DMS114 treated with DMSO at 0.1 percent for 48 hours (cell line): ENCODE measurements at regions not wholly inside any gene's neighbourhood (a gene's known extent, or its start where the extent isn't known, plus 50 kb on each side); places are given as distances from the start of the nearest gene placed in this dataset.
"Not testable (repeated sequence)": the region's sequence is repeated elsewhere in the genome, so short reads cannot be mapped to it uniquely, and the experiment has no call there.

ENCODE experiments used
- DNase-seq: peaks from one replicate; lab custom pipeline; 2025; ENCODE audit not compliant: unreplicated experiment; lab: John Stamatoyannopoulos, UW

DNA sequence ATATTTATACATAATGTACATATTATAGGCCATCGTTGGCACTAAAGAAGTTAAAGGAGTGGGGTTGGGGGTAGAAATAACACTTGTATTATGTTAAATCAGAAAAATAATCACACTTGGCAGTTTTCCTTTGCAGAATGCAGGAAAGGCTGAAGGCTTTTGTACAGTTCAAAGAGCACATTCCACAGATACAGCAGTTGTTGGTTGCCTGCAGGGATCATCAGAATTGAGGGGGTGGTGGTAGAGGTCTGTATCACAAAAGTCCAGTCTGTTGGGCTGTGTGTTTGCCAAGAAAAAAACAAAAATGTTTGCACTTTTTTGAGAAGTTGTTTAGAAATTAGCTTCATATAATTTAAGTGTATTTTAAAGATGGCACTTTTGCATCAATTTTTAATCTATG, 231.8 kb upstream of the FOXP2 start:
- no peak for DNase-seq

GRCh38 chr7:114181280-114181679, 233.3 kb upstream of the FOXP2 start:
- no peak for DNase-seq

- DNase-seq, result no peak
Observed at GRCh38 chr7:114180556-114181266, 233.9 kb upstream of the FOXP2 start.

GRCh38 chr7:114175125-114175524, 239.5 kb upstream of the FOXP2 start:
- no peak for DNase-seq

- no peak for DNase-seq
Observed at GRCh38 chr7:114173170-114173890, 241.3 kb upstream of the FOXP2 start.

DNA sequence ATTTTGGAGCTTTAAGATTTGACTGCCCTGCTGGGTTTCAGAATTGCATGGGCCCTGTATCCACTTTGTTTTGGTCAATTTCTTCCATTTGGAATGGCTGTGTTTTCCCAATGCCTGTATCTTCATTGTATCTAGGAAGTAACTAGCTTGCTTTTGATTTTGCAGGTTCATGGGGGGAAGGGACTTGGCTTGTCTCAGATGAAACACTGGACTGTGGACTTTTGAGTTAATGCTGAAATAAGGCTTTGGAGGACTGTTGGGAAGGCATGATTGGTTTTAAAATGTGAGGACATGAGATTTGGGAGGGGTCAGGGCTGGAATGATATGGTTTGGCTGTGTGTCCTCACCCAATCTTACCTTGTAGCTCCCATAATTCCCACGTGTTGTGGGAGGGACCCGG, 245.2 kb upstream of the FOXP2 start:
- not testable (repeated sequence) for DNase-seq

- no peak for DNase-seq
Observed at GRCh38 chr7:114160925-114161324, 242.1 kb upstream of the PPP1R3A start.

DNA sequence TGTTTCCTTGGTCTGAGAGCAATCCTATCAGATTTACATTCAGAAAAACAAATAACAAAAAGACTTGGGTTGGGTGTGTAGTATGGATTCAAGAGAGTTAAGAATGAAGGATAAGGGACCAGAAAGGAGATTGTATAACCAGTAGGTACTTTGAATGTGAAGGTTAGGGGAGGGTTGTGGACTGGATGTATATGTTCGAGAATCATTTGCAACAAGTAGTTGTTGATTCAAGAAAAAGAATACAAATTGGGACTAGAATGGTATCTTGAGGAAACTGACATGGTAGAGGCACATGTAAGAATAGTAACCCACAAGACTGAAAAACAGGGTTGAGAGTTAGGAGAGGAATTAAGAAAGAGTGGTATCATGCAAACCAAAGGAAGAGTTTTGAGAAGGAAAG, 240.0 kb upstream of the PPP1R3A start:
- DNase-seq, result no peak

- no peak for DNase-seq
Observed at GRCh38 chr7:114158275-114158674, 239.5 kb upstream of the PPP1R3A start.

DNA sequence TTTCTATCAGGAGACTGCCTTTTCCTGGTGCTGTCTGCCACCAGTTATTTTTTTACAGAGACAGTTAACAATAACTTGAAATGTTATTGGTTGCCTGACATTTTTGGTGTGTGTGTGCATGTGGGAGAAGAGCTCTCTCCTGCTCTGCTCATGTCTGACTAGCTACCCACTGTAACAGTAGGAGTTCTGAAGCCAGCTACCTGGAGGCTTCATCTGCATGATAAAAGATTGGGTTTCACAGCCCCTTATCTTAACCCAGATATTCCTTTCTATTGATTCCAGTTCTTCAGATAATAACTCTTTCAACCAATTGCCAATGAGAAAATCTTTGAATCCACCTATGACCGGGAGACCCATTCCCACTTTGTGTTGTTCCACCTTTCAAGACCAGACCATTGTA, 237.4 kb upstream of the PPP1R3A start:
- DNase-seq, result no peak

DNA sequence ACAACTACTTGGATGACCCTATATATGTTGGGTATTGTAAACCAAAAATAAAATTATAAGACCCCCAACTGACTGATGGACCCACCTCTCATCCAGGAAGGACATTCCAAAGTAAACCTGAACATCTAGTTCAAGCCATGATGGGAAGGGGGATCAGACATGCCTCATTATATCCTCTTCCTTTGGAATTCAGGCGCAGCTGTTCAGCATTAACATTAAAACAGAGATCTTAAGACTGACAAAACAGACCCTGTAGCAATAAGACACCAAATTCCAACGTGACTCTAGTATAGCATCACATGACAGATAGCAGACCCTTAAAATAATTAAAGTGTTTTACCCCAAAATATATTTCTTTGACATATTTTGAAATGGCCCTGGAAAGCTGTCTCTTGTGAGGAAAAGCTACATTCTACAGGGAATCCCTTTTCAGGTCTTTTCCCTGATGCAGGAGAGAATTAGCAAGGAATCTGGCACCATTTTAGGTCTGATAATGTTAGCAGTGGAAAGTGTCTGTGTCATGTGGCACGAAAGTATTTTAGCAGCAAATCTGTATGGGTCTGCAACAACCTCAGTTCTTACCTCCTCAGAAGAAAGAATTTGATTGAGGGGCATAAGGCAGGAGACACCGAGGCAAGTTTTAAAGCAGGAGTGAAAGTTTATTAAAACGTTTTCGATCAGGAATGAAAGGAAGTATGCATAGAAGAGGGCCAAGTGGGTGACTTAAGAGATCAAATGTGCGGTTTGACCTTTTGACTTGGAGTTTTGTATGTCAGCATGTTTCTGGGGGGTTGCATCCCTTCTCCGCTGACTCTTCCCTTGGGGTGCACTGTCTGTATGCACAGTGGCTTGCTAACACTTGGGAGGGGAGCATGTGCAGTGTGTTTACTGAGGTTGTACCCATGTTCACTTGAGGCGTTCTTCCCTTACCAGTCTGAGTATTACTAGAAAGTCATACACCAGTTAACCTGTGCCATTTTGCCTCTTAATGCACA, 236.6 kb upstream of the PPP1R3A start:
- DNase-seq, result no peak

DNA sequence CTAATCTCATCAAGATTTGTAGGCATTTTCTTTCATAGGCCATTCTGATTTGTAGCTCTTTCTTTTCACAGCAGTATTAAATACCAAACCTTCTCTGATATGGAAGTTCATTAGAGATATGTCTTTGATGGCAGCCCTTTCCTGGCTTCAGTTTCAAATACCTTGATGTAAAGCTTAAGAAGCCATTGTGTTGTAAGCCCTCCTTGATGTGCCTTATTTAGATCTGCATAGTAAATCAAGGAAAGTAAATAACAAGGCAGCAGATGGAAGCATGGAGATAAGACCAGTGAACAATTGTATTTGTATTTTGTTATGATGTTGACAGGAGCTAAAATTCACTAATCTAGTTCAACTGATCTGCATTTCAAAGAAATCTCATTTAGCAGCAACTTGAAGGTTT, 234.9 kb upstream of the PPP1R3A start:
- DNase-seq, result no peak

- no peak for DNase-seq
Observed at GRCh38 chr7:114152314-114152938, 233.6 kb upstream of the PPP1R3A start.

GRCh38 chr7:114151777-114152176, 233.0 kb upstream of the PPP1R3A start:
- no peak for DNase-seq

DNA sequence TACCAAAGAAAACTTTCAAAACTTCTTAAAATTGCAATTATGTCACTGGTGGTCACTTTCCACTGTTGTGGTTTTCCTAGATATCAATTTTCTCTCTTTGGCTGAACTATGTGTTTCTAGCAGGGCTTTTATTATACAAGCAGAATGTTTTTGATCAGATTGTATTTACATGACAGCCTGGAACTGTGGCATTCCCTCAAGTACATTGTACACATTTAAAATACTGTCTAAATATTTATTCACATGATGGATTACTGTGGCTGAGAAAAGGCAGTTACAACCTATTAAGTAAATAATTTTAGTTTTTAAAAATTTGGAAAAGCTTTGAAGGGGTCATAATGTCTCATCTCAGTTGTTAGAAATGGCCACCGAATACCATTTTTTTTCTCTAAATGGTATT, 231.9 kb upstream of the PPP1R3A start:
- DNase-seq, result no peak

DNA sequence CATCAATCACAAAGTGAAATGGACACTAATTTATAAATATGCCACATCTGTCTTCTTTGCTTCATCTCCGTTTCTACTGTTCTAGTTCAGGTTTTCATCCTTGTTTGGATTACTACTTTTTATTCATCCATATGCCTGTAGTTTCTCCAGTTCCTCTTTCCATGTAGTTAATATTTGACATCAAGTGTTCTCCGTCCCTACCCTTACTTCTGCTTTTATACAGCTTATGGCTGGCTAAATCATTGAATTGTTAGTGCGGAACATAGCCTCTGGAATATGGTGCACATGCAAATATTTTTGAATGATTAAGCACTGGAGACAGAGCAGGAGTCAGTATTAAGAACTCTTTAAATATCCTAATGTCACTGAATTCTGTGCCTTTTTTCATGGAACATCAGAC, 230.0 kb upstream of the PPP1R3A start:
- DNase-seq, result no peak

DNA sequence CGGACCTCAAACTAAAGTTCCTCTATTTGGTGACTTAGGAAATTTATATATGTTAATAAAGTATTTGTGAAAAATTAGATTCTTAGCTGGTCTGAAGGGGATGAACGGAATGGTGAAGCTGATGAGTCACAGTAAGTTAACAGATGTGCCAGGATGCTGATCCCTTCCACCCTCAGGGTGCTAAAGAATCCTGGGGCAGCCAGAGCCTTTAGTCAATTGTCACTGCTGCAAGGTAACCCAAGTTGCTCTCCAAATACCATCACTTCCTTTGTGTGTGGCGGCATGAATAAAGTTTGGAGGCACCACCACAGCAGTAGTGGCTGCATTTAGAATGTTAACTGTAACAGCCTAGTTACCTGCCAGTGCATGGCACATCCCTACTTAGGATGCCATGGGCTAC, 222.6 kb upstream of the PPP1R3A start:
- no peak for DNase-seq

GRCh38 chr7:114140561-114140960, 221.8 kb upstream of the PPP1R3A start:
- DNase-seq, result no peak

- DNase-seq, result not testable (repeated sequence)
Observed at GRCh38 chr7:114139690-114140089, 220.9 kb upstream of the PPP1R3A start.

DNA sequence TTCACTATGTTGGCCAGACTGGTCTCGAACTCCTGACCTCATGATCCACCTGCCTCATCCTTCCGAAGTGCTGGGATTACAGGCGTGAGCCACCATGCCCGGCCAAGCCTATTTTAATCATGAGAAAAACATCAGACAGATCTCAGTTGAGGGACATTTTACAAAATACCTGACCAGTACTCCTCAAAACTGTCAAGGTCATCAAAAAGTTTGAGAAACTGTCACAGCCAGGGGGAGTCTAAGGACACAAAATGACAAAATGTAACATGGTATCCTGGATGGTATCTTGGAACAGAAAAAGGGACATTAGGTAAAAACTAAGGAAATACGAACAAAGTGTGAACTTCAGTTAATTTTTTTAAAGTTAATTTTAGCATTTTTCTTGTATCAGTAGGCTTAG, 219.8 kb upstream of the PPP1R3A start:
- DNase-seq, result no peak

GRCh38 chr7:114133717-114134116, 214.9 kb upstream of the PPP1R3A start:
- no peak for DNase-seq
